WERI-Rb-1 (cell line): ENCODE measurements at regions not wholly inside any gene's neighbourhood (a gene's known extent, or its start where the extent isn't known, plus 50 kb on each side); places are given as distances from the start of the nearest gene placed in this dataset.
"Not testable (repeated sequence)": the region's sequence is repeated elsewhere in the genome, so short reads cannot be mapped to it uniquely, and the experiment has no call there.

Experiments
- DNase-seq: peaks from one replicate; pipeline ENCODE4 v3.0.0-alpha.2; 2020
- H3K27ac ChIP-seq: fragments of 250-450 bp; sonication (Bioruptor Pico); 2 replicates; pipeline ENCODE4 v1.5.1; 2020; ENCODE audit warnings: mild to moderate bottlenecking, moderate library complexity
- H3K27me3 ChIP-seq: fragments of 250-450 bp; sonication (Bioruptor Pico); 2 replicates; pipeline ENCODE4 v1.5.1; 2021; ENCODE audit warnings: mild to moderate bottlenecking, low read depth, moderate library complexity; ENCODE audit not compliant: insufficient read depth, severe bottlenecking
- H3K36me3 ChIP-seq: fragments of 250-450 bp; sonication (Bioruptor Pico); 2 replicates; pipeline ENCODE4 v1.5.1; 2020; ENCODE audit warnings: mild to moderate bottlenecking, moderate library complexity
- H3K4me3 ChIP-seq: 2 replicates; pipeline ENCODE4 v1.5.1; 2011; ENCODE audit warnings: low read depth, mild to moderate bottlenecking, control low read depth, low read length
- H3K9me3 ChIP-seq: fragments of 250-450 bp; sonication (Bioruptor Pico); 2 replicates; pipeline ENCODE4 v1.5.1; 2021; ENCODE audit warnings: mild to moderate bottlenecking, moderate library complexity; ENCODE audit not compliant: severe bottlenecking
- CTCF ChIP-seq: IDR thresholded peaks from 2 replicates; pipeline ENCODE4 v1.5.1; 2011; ENCODE audit warnings: low read depth, mild to moderate bottlenecking, control low read depth, inconsistent platforms, low read length

GRCh38 chr12:34303091-34303870 is 281.0 kb downstream of the ALG10 start:
- no peak for TF ChIP-seq CTCF
- no peak for DNase-seq
- Histone ChIP-seq H3K27ac (no peak overlapping the region), H3K36me3 (no peaks in the 10 kb centered on the region), H3K27me3 (peaks cover 98% of the 10 kb centered on the region), H3K9me3 (no peaks in the 10 kb centered on the region), H3K4me3 (no peak overlapping the region)

GRCh38 chr12:34304001-34304400 is 281.7 kb downstream of the ALG10 start:
- H3K9me3 ChIP-seq = no peaks in the 10 kb centered on the region
- no peak for DNase-seq
- H3K27me3 ChIP-seq = peaks cover 98% of the 10 kb centered on the region
- H3K36me3 ChIP-seq = no peaks in the 10 kb centered on the region
- TF ChIP-seq CTCF = no peak
- H3K27ac ChIP-seq = no peak overlapping the region
- H3K4me3 ChIP-seq = no peak overlapping the region

GRCh38 chr12:34304546-34304945 is 282.2 kb downstream of the ALG10 start:
- Histone ChIP-seq H3K4me3 (no peak overlapping the region), H3K27me3 (peaks cover 98% of the 10 kb centered on the region), H3K36me3 (no peaks in the 10 kb centered on the region), H3K27ac (no peak overlapping the region), H3K9me3 (no peaks in the 10 kb centered on the region)
- no peak for TF ChIP-seq CTCF
- DNase-seq = no peak

GRCh38 chr12:34305176-34305575 is 282.9 kb downstream of the ALG10 start:
- H3K27me3 ChIP-seq = peaks cover 97% of the 10 kb centered on the region

GRCh38 chr12:34306133-34306830 is 284.0 kb downstream of the ALG10 start:
- Histone ChIP-seq H3K27me3 (peaks cover 94% of the 10 kb centered on the region), H3K36me3 (no peaks in the 10 kb centered on the region), H3K27ac (no peak overlapping the region), H3K9me3 (no peaks in the 10 kb centered on the region), H3K4me3 (no peak overlapping the region)
- no peak for DNase-seq
- 0 out of 2 replicates have a peak, but pooled peaks have one; percentile 6 for TF ChIP-seq CTCF

More at GRCh38 chr12:34305176-34305575, 282.9 kb downstream of the ALG10 start:
- no peak for DNase-seq
- no peaks in the 10 kb centered on the region for H3K36me3 ChIP-seq
- no peak overlapping the region for H3K27ac ChIP-seq
- H3K9me3 ChIP-seq = no peaks in the 10 kb centered on the region
- no peak overlapping the region for H3K4me3 ChIP-seq
- TF ChIP-seq CTCF = no peak

GRCh38 chr12:34309806-34310804 is 287.8 kb downstream of the ALG10 start:
- DNase-seq, H3K4me3 ChIP-seq, H3K27ac ChIP-seq, H3K36me3 ChIP-seq, H3K9me3 ChIP-seq: not testable (repeated sequence)
- peaks cover 91% of the 10 kb centered on the region for H3K27me3 ChIP-seq
